Fibroblast of lung (primary cell): ENCODE measurements at regions not wholly inside any gene's neighbourhood (a gene's known extent, or its start where the extent isn't known, plus 50 kb on each side); places are given as distances from the start of the nearest gene placed in this dataset.

Experiments
- DNase-seq, 2 donors: peaks; one replicate each; pipeline versions ENCODE4 v3.0.0 to v3.0.0-alpha.2; 2010; ENCODE audit warnings: low read depth in 2 of 2
- H2AFZ ChIP-seq: 2 replicates; pipeline ENCODE4 v1.5.1; 2012; ENCODE audit warnings: low read length, control low read depth, inconsistent platforms
- H3K27ac ChIP-seq: 2 replicates; pipeline ENCODE4 v1.5.1; 2011; ENCODE audit warnings: low read length, control low read depth; ENCODE audit not compliant: insufficient read depth
- H3K27me3 ChIP-seq: 2 replicates; pipeline ENCODE4 v1.5.1; 2011; ENCODE audit warnings: mild to moderate bottlenecking, low read length; ENCODE audit not compliant: control insufficient read depth, insufficient read depth
- H3K36me3 ChIP-seq: 2 replicates; pipeline ENCODE4 v1.5.1; 2011; ENCODE audit warnings: low read length; ENCODE audit not compliant: control insufficient read depth, insufficient read depth
- H3K4me1 ChIP-seq: 2 replicates; pipeline ENCODE4 v1.5.1; 2011; ENCODE audit warnings: low read length; ENCODE audit not compliant: control insufficient read depth, insufficient read depth; ENCODE audit errors: extremely low read depth
- H3K4me2 ChIP-seq: 2 replicates; pipeline ENCODE4 v1.5.1; 2011; ENCODE audit warnings: low read length, control low read depth; ENCODE audit not compliant: insufficient read depth; ENCODE audit errors: extremely low read depth
- H3K4me3 ChIP-seq, 4 experiments: fragments of 200-600 bp in 1 of 4; sonication (generic) in 1 of 4; replicated peaks in 1 of 4; 2 replicates each; pipeline ENCODE4 v1.5.1; 2011 to 2016; ENCODE audit warnings: low read length in 4 of 4, low read depth in 3 of 4, mild to moderate bottlenecking in 3 of 4, control low read depth in 2 of 4, inconsistent platforms in 1 of 4, mixed read lengths in 1 of 4; ENCODE audit not compliant: insufficient read depth in 1 of 4; ENCODE audit errors: control extremely low read depth in 1 of 4
- H3K79me2 ChIP-seq: 2 replicates; pipeline ENCODE4 v1.5.1; 2012; ENCODE audit warnings: mild to moderate bottlenecking, low read length, inconsistent platforms; ENCODE audit not compliant: control insufficient read depth, insufficient read depth
- H3K9ac ChIP-seq: 2 replicates; pipeline ENCODE4 v1.5.1; 2011; ENCODE audit warnings: mild to moderate bottlenecking, low read length, control low read depth; ENCODE audit not compliant: insufficient read depth
- H3K9me3 ChIP-seq: 2 replicates; pipeline ENCODE4 v1.5.1; 2012; ENCODE audit warnings: low read depth, low read length; ENCODE audit not compliant: control insufficient read depth, insufficient read depth
- H4K20me1 ChIP-seq: 2 replicates; pipeline ENCODE4 v1.5.1; 2011; ENCODE audit warnings: low read length; ENCODE audit not compliant: control insufficient read depth, insufficient read depth; ENCODE audit errors: extremely low read depth
- CTCF ChIP-seq, 2 donors: IDR thresholded peaks in 1 of 2; conservative IDR thresholded peaks in 1 of 2; 1 replicate in 1 of 2; 2 replicates in 1 of 2; pipeline ENCODE4 v1.5.1; 2011 to 2012; ENCODE audit warnings: low read length in 2 of 2, control low read depth in 1 of 2, inconsistent platforms in 1 of 2, low read depth in 1 of 2, mild to moderate bottlenecking in 1 of 2
- EZH2 ChIP-seq: IDR thresholded peaks from 2 replicates; pipeline ENCODE4 v1.5.1; 2012; ENCODE audit warnings: low read length, control low read depth, mild to moderate bottlenecking; ENCODE audit errors: missing control alignments

GRCh38 chr4:100894339-100894870 lies 376.6 kb upstream of the EMCN start:
- no peaks in the 10 kb centered on the region for H3K79me2 ChIP-seq
- H3K9ac ChIP-seq = no peak overlapping the region
- H3K27ac ChIP-seq = no peak overlapping the region
- H3K9me3 ChIP-seq = no peaks in the 10 kb centered on the region
- H2AFZ ChIP-seq = no peak overlapping the region
- H3K4me1 ChIP-seq = no peaks in the 10 kb centered on the region
- H3K4me2 ChIP-seq = no peak overlapping the region
- no peak for TF ChIP-seq EZH2
- no peak for TF ChIP-seq CTCF (conservative IDR thresholded peaks at IDR 0.05 in 1 of 2, IDR thresholded peaks at IDR 0.05 in 1 of 2; ENCODE audit: low read depth in 1 of 2, low read length in 2 of 2)
- no peak for DNase-seq
- no peaks in the 10 kb centered on the region for H3K27me3 ChIP-seq
- H3K36me3 ChIP-seq = no peaks in the 10 kb centered on the region
- H3K4me3 ChIP-seq = no peak overlapping the region
- no peaks in the 10 kb centered on the region for H4K20me1 ChIP-seq

- Histone ChIP-seq H3K4me2 (no peak overlapping the region), H3K27ac (no peak overlapping the region), H3K4me3 (no peak overlapping the region), H4K20me1 (no peaks in the 10 kb centered on the region), H3K9ac (no peak overlapping the region), H3K36me3 (no peaks in the 10 kb centered on the region), H2AFZ (no peak overlapping the region), H3K4me1 (no peaks in the 10 kb centered on the region), H3K27me3 (no peaks in the 10 kb centered on the region), H3K9me3 (no peaks in the 10 kb centered on the region), H3K79me2 (no peaks in the 10 kb centered on the region)
- DNase-seq = no peak
- TF ChIP-seq EZH2 = no peak
- TF ChIP-seq CTCF (conservative IDR thresholded peaks at IDR 0.05 in 1 of 2, IDR thresholded peaks at IDR 0.05 in 1 of 2; ENCODE audit: low read depth in 1 of 2, low read length in 2 of 2) = no peak
These were observed 374.0 kb upstream of the EMCN start for GRCh38 chr4:100891808-100892207.

- no peak for TF ChIP-seq CTCF (conservative IDR thresholded peaks at IDR 0.05 in 1 of 2, IDR thresholded peaks at IDR 0.05 in 1 of 2; ENCODE audit: low read depth in 1 of 2, low read length in 2 of 2)
- no peak for TF ChIP-seq EZH2
These were observed 372.1 kb upstream of the EMCN start for GRCh38 chr4:100889898-100890297.

More at GRCh38 chr4:100889898-100890297, 372.1 kb upstream of the EMCN start:
- Histone ChIP-seq H3K36me3 (no peaks in the 10 kb centered on the region), H3K4me1 (no peaks in the 10 kb centered on the region), H3K9me3 (no peaks in the 10 kb centered on the region), H4K20me1 (no peaks in the 10 kb centered on the region), H3K27ac (no peak overlapping the region), H3K4me3 (no peak overlapping the region), H3K27me3 (no peaks in the 10 kb centered on the region), H2AFZ (no peak overlapping the region), H3K79me2 (no peaks in the 10 kb centered on the region), H3K9ac (no peak overlapping the region), H3K4me2 (no peak overlapping the region)
- DNase-seq = no peak
